Activated T-helper 17 cell treated with anti-CD3 and anti-CD28 coated beads, Interleukin-2, amount 50 U/mL, for 72 hours (primary cell): ENCODE measurements at regions not wholly inside any gene's neighbourhood (a gene's known extent, or its start where the extent isn't known, plus 50 kb on each side); places are given as distances from the start of the nearest gene placed in this dataset.

Experiments
- ATAC-seq: fragments of 150-1000 bp; cut with Tn5 transposase; replicated peaks from 2 replicates; pipeline ENCODE4 v1.10.0; 2021; ENCODE audit warnings: mild to moderate bottlenecking, moderate library complexity
- H3K27ac Mint-ChIP-seq: one replicate; pipeline ENCODE4 v1.8.0; 2022; ENCODE audit warnings: mixed read lengths
- H3K27me3 Mint-ChIP-seq: one replicate; pipeline ENCODE4 v1.8.0; 2022; ENCODE audit warnings: mixed read lengths
- H3K36me3 Mint-ChIP-seq: one replicate; pipeline ENCODE4 v1.8.0; 2022; ENCODE audit warnings: low read depth, mild to moderate bottlenecking, mixed read lengths
- H3K4me1 Mint-ChIP-seq: one replicate; pipeline ENCODE4 v1.8.0; 2022; ENCODE audit warnings: mixed read lengths
- H3K4me3 Mint-ChIP-seq: one replicate; pipeline ENCODE4 v1.8.0; 2022; ENCODE audit warnings: mild to moderate bottlenecking, mixed read lengths
- H3K9me3 Mint-ChIP-seq: one replicate; pipeline ENCODE4 v1.8.0; 2022; ENCODE audit warnings: mixed read lengths

DNA sequence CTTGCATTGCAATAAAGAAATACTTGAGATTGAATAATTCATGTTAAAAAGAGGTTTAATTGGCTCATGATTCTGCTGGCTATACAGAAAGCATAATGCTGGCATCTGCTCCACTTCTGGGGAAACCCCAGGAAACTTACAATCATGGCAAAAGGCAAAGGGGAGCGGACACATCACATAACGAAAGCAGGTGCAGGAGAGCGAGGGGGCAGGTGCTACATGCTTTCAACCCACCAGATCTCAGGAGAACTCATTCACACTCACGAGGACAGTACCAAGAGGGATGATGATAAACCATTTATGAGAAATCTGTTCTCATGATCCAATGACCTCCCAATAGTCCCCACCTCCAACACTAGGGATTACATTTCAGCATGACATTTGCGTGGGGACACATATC is 172.6 kb downstream of the RASSF9 start:
- H3K9me3 Mint-ChIP-seq = peaks cover 5% of the 10 kb centered on the region
- no peak overlapping the region for H3K4me3 Mint-ChIP-seq
- no peak overlapping the region for H3K27ac Mint-ChIP-seq
- no peaks in the 10 kb centered on the region for H3K27me3 Mint-ChIP-seq
- H3K36me3 Mint-ChIP-seq = no peaks in the 10 kb centered on the region
- ATAC-seq = no peak
- H3K4me1 Mint-ChIP-seq = no peaks in the 10 kb centered on the region

- Mint-ChIP-seq H3K36me3 (no peaks in the 10 kb centered on the region), H3K4me1 (no peaks in the 10 kb centered on the region), H3K4me3 (no peak overlapping the region), H3K27me3 (no peaks in the 10 kb centered on the region), H3K9me3 (peaks cover 4% of the 10 kb centered on the region), H3K27ac (no peak overlapping the region)
- no peak for ATAC-seq
Observed at GRCh38 chr12:85664429-85664828, 171.8 kb downstream of the RASSF9 start.

DNA sequence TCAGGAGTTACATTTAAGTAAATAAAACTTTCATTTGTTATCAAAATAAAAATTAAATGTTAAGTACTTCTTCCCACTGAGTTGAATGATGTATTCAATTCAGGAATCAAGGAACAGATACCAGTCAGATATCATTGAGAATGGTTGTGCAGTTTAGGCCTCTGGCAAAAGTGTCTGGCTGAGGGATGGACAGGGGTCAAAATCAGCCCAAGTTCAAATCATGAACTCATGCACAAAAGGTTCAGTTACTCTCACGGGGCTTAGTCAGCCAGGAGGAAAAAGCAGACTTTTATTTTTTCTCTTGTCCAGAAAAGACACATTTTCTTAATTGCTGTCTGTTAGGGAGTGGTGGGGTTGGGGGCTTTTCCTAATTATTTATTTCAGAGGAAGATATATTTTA is 166.3 kb downstream of the RASSF9 start:
- ATAC-seq = no peak
- Mint-ChIP-seq H3K9me3 (peaks cover 7% of the 10 kb centered on the region), H3K27me3 (no peaks in the 10 kb centered on the region), H3K27ac (no peak overlapping the region), H3K36me3 (no peaks in the 10 kb centered on the region), H3K4me3 (no peak overlapping the region), H3K4me1 (no peaks in the 10 kb centered on the region)

- H3K36me3 Mint-ChIP-seq = no peaks in the 10 kb centered on the region
- no peaks in the 10 kb centered on the region for H3K4me1 Mint-ChIP-seq
- H3K27me3 Mint-ChIP-seq = no peaks in the 10 kb centered on the region
- no peak overlapping the region for H3K4me3 Mint-ChIP-seq
- peaks cover 12% of the 10 kb centered on the region for H3K9me3 Mint-ChIP-seq
- no peak overlapping the region for H3K27ac Mint-ChIP-seq
- ATAC-seq = no peak
Observed at GRCh38 chr12:85672436-85672835, 163.8 kb downstream of the RASSF9 start.

- no peaks in the 10 kb centered on the region for H3K36me3 Mint-ChIP-seq
- H3K4me3 Mint-ChIP-seq = no peak overlapping the region
- no peak overlapping the region for H3K27ac Mint-ChIP-seq
Observed at GRCh38 chr12:85673921-85674420, 162.2 kb downstream of the RASSF9 start.

GRCh38 chr12:85676816-85677749 is 159.1 kb downstream of the RASSF9 start:
- H3K27me3 Mint-ChIP-seq = no peaks in the 10 kb centered on the region
- ATAC-seq = no peak
- peaks cover 15% of the 10 kb centered on the region for H3K9me3 Mint-ChIP-seq
- no peaks in the 10 kb centered on the region for H3K36me3 Mint-ChIP-seq
- H3K27ac Mint-ChIP-seq = no peak overlapping the region
- H3K4me1 Mint-ChIP-seq = no peaks in the 10 kb centered on the region
- no peak overlapping the region for H3K4me3 Mint-ChIP-seq

More at GRCh38 chr12:85673921-85674420, 162.2 kb downstream of the RASSF9 start:
- H3K9me3 Mint-ChIP-seq = peaks cover 12% of the 10 kb centered on the region
- H3K27me3 Mint-ChIP-seq = no peaks in the 10 kb centered on the region
- no peak for ATAC-seq
- H3K4me1 Mint-ChIP-seq = no peaks in the 10 kb centered on the region

GRCh38 chr12:85679296-85679695 is 156.9 kb downstream of the RASSF9 start:
- Mint-ChIP-seq H3K27ac (no peak overlapping the region), H3K4me3 (no peak overlapping the region), H3K4me1 (no peaks in the 10 kb centered on the region), H3K9me3 (peaks cover 12% of the 10 kb centered on the region), H3K36me3 (no peaks in the 10 kb centered on the region), H3K27me3 (no peaks in the 10 kb centered on the region)
- ATAC-seq = no peak

DNA sequence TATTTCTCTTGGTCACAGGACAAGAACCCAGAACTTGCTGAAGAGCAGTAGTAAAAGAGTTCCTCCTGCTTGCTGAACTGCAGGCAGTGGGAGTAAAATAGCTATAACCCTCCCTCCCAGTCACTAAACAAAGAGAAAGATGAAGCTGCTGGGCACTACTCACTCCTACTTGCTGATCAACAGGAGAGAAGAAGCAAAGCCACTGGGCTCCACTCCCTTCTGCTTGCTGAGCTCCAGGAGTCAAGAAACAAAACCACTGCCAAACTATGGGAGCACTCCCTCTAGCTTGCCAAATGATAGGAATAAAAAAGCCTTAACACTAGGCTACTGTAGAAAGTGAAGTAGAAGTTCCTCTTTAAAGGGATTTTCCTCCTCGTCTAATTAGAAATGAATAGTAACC is 155.3 kb downstream of the RASSF9 start:
- no peak for ATAC-seq
- no peaks in the 10 kb centered on the region for H3K4me1 Mint-ChIP-seq
- no peaks in the 10 kb centered on the region for H3K36me3 Mint-ChIP-seq
- H3K9me3 Mint-ChIP-seq = peaks cover 7% of the 10 kb centered on the region
- no peaks in the 10 kb centered on the region for H3K27me3 Mint-ChIP-seq
- no peak overlapping the region for H3K4me3 Mint-ChIP-seq
- no peak overlapping the region for H3K27ac Mint-ChIP-seq

DNA sequence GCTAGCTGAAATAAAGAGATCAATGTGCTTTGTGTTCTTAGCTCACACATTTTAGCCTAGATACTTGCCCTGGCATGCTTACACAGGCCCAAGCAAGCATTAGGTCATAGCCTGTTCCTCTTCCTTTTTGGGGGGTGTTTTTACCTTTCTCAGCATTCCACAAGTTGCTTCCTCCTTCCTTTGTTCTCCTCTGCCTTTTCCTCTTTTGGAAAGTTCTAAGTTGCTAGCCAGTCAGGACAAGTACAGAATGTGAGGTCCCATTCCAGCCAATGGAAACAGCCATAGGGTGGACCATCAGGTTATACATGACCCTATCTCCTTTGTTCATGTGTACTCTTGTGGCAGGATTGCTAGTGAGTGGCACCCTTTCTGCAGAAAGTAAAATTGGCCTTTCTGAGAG is 154.9 kb downstream of the RASSF9 start:
- ATAC-seq = no peak
- Mint-ChIP-seq H3K27me3 (no peaks in the 10 kb centered on the region), H3K4me3 (no peak overlapping the region), H3K27ac (no peak overlapping the region), H3K9me3 (peaks cover 7% of the 10 kb centered on the region), H3K36me3 (no peaks in the 10 kb centered on the region), H3K4me1 (no peaks in the 10 kb centered on the region)

DNA sequence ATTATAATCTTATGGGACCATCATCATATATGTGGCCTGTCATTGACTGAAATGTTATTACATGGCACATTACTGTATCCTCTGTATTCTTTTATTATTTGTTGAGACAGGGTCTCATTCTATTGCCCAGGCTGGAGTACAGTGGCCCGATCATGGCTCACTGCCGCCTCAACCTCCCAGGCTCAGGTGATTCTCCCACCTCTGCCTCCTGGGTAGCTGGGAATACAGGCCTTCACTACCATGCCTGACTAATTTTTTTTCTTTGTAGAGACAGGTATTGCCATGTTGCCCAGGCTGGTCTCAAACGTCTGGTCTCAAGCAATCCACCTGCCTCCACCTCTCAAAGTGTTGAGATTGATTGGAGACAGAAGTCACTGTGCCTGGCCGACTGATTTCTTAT is 153.2 kb downstream of the RASSF9 start:
- Mint-ChIP-seq H3K4me1 (no peaks in the 10 kb centered on the region), H3K36me3 (no peaks in the 10 kb centered on the region), H3K27ac (no peak overlapping the region), H3K9me3 (peaks cover 14% of the 10 kb centered on the region), H3K27me3 (no peaks in the 10 kb centered on the region), H3K4me3 (no peak overlapping the region)
- ATAC-seq = no peak

DNA sequence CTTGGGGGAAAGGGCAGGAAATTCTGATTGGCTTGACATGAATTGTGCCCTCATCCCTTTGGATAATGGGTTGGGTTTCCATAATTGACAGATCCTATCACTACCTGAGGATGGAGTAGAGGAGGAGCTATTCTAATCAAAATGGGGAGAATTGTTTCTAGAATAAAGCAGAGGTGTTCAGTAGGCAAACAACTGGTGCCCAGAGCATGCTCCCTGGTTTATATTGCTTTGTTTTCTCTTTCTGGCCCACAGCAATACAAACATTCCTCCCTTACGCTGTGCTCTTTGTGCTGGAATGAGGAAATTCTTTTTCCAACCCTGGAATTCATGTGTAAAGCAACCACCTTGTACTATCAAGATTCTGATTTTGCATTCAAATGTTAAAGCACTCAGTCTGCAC is 147.4 kb downstream of the RASSF9 start:
- Mint-ChIP-seq H3K4me1 (no peaks in the 10 kb centered on the region), H3K27me3 (no peaks in the 10 kb centered on the region), H3K27ac (no peak overlapping the region), H3K9me3 (peaks cover 13% of the 10 kb centered on the region), H3K36me3 (no peaks in the 10 kb centered on the region), H3K4me3 (no peak overlapping the region)
- no peak for ATAC-seq

- Mint-ChIP-seq H3K4me1 (no peaks in the 10 kb centered on the region), H3K27ac (no peak overlapping the region), H3K36me3 (no peaks in the 10 kb centered on the region), H3K27me3 (no peaks in the 10 kb centered on the region), H3K9me3 (peaks cover 13% of the 10 kb centered on the region), H3K4me3 (no peak overlapping the region)
- ATAC-seq = no peak
Observed at GRCh38 chr12:85690146-85690545, 146.1 kb downstream of the RASSF9 start.

GRCh38 chr12:85693093-85693665 is 143.0 kb downstream of the RASSF9 start:
- Mint-ChIP-seq H3K27me3 (no peaks in the 10 kb centered on the region), H3K9me3 (peaks cover 6% of the 10 kb centered on the region), H3K36me3 (no peaks in the 10 kb centered on the region), H3K4me3 (no peak overlapping the region), H3K4me1 (no peaks in the 10 kb centered on the region), H3K27ac (no peak overlapping the region)
- ATAC-seq = no peak

DNA sequence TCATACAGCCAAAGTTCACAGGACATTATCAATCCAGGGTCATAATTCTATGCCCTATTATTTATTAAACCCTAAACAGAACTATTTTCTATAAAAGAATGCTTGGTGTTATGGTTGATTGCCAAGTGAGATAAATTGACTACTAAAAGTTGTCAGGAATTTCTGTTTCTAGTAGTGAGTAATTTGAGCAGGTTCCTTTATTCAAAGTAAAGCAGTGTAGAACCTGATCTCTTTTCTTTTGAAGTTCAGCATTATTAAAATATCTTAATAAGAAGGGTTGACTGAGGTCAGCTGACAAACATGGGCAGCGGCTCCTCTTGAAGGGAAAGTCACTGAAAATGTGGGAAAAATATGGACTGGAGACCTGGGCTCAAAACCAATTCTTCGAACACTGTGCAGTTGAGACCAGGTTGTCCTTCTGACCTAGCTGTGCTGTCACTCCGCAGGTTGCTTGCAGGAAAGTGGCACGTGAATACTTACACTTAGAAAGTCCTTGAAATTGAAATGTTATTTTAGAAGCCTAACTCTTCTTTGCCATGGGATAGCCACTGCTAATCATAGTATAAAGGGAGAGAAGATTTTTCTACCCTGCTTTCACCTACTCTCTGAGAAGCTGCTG is 141.0 kb downstream of the RASSF9 start:
- H3K36me3 Mint-ChIP-seq = no peaks in the 10 kb centered on the region
- no peak overlapping the region for H3K4me3 Mint-ChIP-seq
- peaks cover 6% of the 10 kb centered on the region for H3K9me3 Mint-ChIP-seq
- H3K4me1 Mint-ChIP-seq = no peaks in the 10 kb centered on the region
- no peaks in the 10 kb centered on the region for H3K27me3 Mint-ChIP-seq
- no peak overlapping the region for H3K27ac Mint-ChIP-seq
- ATAC-seq = no peak

- Mint-ChIP-seq H3K27me3 (no peaks in the 10 kb centered on the region), H3K4me1 (no peaks in the 10 kb centered on the region), H3K4me3 (no peak overlapping the region), H3K9me3 (peaks cover 7% of the 10 kb centered on the region), H3K27ac (no peak overlapping the region), H3K36me3 (no peaks in the 10 kb centered on the region)
- no peak for ATAC-seq
Observed at GRCh38 chr12:85697003-85697402, 139.2 kb downstream of the RASSF9 start.
